ENCODE measurements at regions not wholly inside any gene's neighbourhood (a gene's known extent, or its start where the extent isn't known, plus 50 kb on each side); places are given as distances from the start of the nearest gene placed in this dataset.

DNA sequence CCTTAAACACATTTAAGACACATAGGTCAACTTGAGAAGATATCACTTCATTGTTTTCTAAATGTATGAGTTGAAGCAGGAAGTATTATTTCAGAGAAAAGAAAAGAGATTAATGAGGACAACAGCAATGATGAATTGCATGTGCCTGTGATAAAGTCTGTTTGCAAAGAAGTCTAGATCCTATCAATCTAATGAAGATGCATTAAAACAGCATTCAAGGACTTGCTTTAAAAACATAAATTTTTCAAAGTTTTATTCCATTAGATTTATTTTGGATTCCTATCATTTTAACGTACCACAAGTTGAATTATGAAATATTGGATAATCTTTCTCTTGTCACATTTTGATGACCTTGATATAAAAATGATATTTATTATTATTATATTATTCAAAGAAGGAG lies 642.5 kb upstream of the CCDC54 start:
- TF ChIP-seq, protein P1, sequence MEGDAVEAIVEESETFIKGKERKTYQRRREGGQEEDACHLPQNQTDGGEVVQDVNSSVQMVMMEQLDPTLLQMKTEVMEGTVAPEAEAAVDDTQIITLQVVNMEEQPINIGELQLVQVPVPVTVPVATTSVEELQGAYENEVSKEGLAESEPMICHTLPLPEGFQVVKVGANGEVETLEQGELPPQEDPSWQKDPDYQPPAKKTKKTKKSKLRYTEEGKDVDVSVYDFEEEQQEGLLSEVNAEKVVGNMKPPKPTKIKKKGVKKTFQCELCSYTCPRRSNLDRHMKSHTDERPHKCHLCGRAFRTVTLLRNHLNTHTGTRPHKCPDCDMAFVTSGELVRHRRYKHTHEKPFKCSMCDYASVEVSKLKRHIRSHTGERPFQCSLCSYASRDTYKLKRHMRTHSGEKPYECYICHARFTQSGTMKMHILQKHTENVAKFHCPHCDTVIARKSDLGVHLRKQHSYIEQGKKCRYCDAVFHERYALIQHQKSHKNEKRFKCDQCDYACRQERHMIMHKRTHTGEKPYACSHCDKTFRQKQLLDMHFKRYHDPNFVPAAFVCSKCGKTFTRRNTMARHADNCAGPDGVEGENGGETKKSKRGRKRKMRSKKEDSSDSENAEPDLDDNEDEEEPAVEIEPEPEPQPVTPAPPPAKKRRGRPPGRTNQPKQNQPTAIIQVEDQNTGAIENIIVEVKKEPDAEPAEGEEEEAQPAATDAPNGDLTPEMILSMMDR (IDR thresholded peaks at IDR 0.05) = no peak
- no peak for TF ChIP-seq POLR2A (IDR thresholded peaks at IDR 0.05)
